ENCODE measurements at regions not wholly inside any gene's neighbourhood (a gene's known extent, or its start where the extent isn't known, plus 50 kb on each side); places are given as distances from the start of the nearest gene placed in this dataset.

DNA sequence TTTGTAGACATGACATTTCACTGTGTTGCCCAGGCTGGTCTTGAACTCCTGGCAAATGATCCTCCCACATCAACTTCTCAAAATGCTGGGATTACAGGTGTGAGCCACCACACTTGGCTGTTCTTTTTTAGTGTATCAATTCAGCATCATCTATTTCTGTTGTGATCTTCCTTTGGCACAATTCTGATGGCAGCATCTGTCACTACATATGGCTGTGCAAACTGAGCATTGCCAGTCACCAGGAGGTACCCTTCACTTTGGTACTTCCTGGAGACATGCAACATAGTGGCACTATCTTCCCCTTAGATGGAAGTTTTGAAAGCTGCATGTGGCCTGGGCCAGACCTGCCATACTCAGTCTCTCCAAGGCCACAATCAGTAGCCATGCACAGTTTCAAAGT is 467.1 kb upstream of the TMPO start:
- no peak overlapping the region for H4K8ac ChIP-seq (replicated peaks; ENCODE audit: insufficient read length, low read depth, low read length)
- no peak overlapping the region for H2BK5ac ChIP-seq (ENCODE audit: insufficient read length, low read length)
- no peak overlapping the region for H3K4ac ChIP-seq (ENCODE audit: low read depth, low read length)
- no peak overlapping the region for H2BK120ac ChIP-seq (ENCODE audit: low read depth, low read length, poor library complexity, severe bottlenecking)
- no peak overlapping the region for H4K91ac ChIP-seq (ENCODE audit: insufficient read length, low read depth, low read length)
- Mint-ChIP-seq H3K36me3 (ENCODE audit: insufficient read depth in 1 of 3, low read depth in 3 of 3) (no peaks in the 10 kb centered on the region), H3K9me3 (peaks cover 0 to 3% of the 10 kb centered on the region in 2 experiments; a peak in 2 of 5 replicates), H3K4me1 (no peaks in the 10 kb centered on the region), H3K27ac (no peak overlapping the region), H3K4me3 (no peak overlapping the region), H3K27me3 (ENCODE audit: low read depth) (peaks cover 2% of the 10 kb centered on the region; the same call in 1 of the 2 replicates)
- no peaks in the 10 kb centered on the region for H3K79me2 ChIP-seq (ENCODE audit: insufficient read depth, low read length)
- H3K27me3 ChIP-seq (ENCODE audit: insufficient read depth, low read length) = no peaks in the 10 kb centered on the region; the same call in 1 of the 2 replicates
- H4K20me1 ChIP-seq (ENCODE audit: control insufficient read depth, insufficient read depth, insufficient read length) = no peaks in the 10 kb centered on the region
- no peak overlapping the region for H4K5ac ChIP-seq (ENCODE audit: insufficient read length, low read depth, low read length)
- no peaks in the 10 kb centered on the region for H3K79me1 ChIP-seq (ENCODE audit: insufficient read depth, low read depth, low read length, poor library complexity, severe bottlenecking)
- H2BK15ac ChIP-seq (ENCODE audit: low read depth, low read length) = no peak overlapping the region
- H2AFZ ChIP-seq (ENCODE audit: low read length) = no peak overlapping the region
- H2BK12ac ChIP-seq (ENCODE audit: insufficient read length, low read depth, low read length) = no peak overlapping the region
- no peaks in the 10 kb centered on the region for H3K4me1 ChIP-seq (ENCODE audit: insufficient read depth, low read length)
- H3K9ac ChIP-seq (ENCODE audit: extremely low read depth, insufficient read length, low read length) = no peak overlapping the region
- TF ChIP-seq, protein P1, sequence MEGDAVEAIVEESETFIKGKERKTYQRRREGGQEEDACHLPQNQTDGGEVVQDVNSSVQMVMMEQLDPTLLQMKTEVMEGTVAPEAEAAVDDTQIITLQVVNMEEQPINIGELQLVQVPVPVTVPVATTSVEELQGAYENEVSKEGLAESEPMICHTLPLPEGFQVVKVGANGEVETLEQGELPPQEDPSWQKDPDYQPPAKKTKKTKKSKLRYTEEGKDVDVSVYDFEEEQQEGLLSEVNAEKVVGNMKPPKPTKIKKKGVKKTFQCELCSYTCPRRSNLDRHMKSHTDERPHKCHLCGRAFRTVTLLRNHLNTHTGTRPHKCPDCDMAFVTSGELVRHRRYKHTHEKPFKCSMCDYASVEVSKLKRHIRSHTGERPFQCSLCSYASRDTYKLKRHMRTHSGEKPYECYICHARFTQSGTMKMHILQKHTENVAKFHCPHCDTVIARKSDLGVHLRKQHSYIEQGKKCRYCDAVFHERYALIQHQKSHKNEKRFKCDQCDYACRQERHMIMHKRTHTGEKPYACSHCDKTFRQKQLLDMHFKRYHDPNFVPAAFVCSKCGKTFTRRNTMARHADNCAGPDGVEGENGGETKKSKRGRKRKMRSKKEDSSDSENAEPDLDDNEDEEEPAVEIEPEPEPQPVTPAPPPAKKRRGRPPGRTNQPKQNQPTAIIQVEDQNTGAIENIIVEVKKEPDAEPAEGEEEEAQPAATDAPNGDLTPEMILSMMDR (conservative IDR thresholded peaks at IDR 0.05) = no peak
- H3K14ac ChIP-seq (ENCODE audit: insufficient read depth, low read length) = no peak overlapping the region
- no peak overlapping the region for H3K23ac ChIP-seq (ENCODE audit: insufficient read length, low read depth, low read length)
- no peak for DNase-seq
- no peak overlapping the region for H3K56ac ChIP-seq (ENCODE audit: insufficient read length, low read depth, low read length)
- H3K9me3 ChIP-seq (ENCODE audit: control insufficient read depth, low read depth, low read length) = no peaks in the 10 kb centered on the region
- no peak overlapping the region for H2AK5ac ChIP-seq (ENCODE audit: insufficient read length, low read length)
- H3K18ac ChIP-seq (ENCODE audit: insufficient read length, low read depth, low read length) = no peak overlapping the region
- H3K23me2 ChIP-seq (ENCODE audit: insufficient read length, low read depth, low read length, poor library complexity, severe bottlenecking) = no peaks in the 10 kb centered on the region
- H3K27ac ChIP-seq (ENCODE audit: insufficient read length, low read depth, low read length) = no peak overlapping the region
- no peak overlapping the region for H3K4me2 ChIP-seq (ENCODE audit: insufficient read depth, insufficient read length, low read length)
- no peak overlapping the region for H2BK20ac ChIP-seq (ENCODE audit: low read depth, low read length, poor library complexity, severe bottlenecking)
- H3T11ph ChIP-seq (ENCODE audit: low read length) = no peak overlapping the region

All from H9 (cell line).